Lung (tissue), 11 donors: ENCODE measurements at regions not wholly inside any gene's neighbourhood (a gene's known extent, or its start where the extent isn't known, plus 50 kb on each side); places are given as distances from the start of the nearest gene placed in this dataset.

Experiments used
- ATAC-seq: fragments of 200-7000 bp; cut with Tn5 transposase; one replicate; pipeline ENCODE4 v1.9.1; 2020; ENCODE audit warnings: moderate number of reproducible peaks; ENCODE audit not compliant: insufficient read depth, low FRiP score
- DNase-seq, 3 donors: peaks; one replicate each; pipeline ENCODE4 v3.0.0-alpha.2; 2013 to 2017
- H3K27ac ChIP-seq, 2 donors: one replicate each; pipeline ENCODE4 v1.5.1; 2013; ENCODE audit warnings: mild to moderate bottlenecking in 2 of 2, moderate library complexity in 2 of 2, control low read depth in 1 of 2, inconsistent platforms in 1 of 2, low read depth in 1 of 2, low read length in 1 of 2
- H3K27me3 ChIP-seq, 3 donors: one replicate each; pipeline ENCODE4 v1.5.1; 2013; ENCODE audit warnings: low read length in 2 of 3; ENCODE audit not compliant: control insufficient read depth in 3 of 3, insufficient read depth in 3 of 3
- H3K36me3 ChIP-seq, 4 donors: one replicate each; pipeline ENCODE4 v1.5.1; 2013; ENCODE audit warnings: low read length in 4 of 4, mild to moderate bottlenecking in 1 of 4, moderate library complexity in 1 of 4; ENCODE audit not compliant: control insufficient read depth in 4 of 4, insufficient read depth in 4 of 4
- H3K4me1 ChIP-seq, 5 donors: one replicate each; pipeline ENCODE4 v1.5.1; 2013; ENCODE audit warnings: low read length in 5 of 5, mild to moderate bottlenecking in 2 of 5, moderate library complexity in 1 of 5; ENCODE audit not compliant: control insufficient read depth in 5 of 5, insufficient read depth in 5 of 5
- H3K4me3 ChIP-seq: one replicate; pipeline ENCODE4 v1.5.1; 2013; ENCODE audit warnings: mild to moderate bottlenecking, control low read depth, moderate library complexity
- H3K9ac ChIP-seq, 2 donors: one replicate each; pipeline ENCODE4 v1.5.1; 2013; ENCODE audit warnings: low read length in 2 of 2, control low read depth in 1 of 2; ENCODE audit not compliant: insufficient read depth in 1 of 2
- H3K9me3 ChIP-seq, 4 donors: one replicate each; pipeline ENCODE4 v1.5.1; 2013; ENCODE audit warnings: low read length in 3 of 4, mild to moderate bottlenecking in 1 of 4, moderate library complexity in 1 of 4; ENCODE audit not compliant: control insufficient read depth in 4 of 4, insufficient read depth in 3 of 4
- WGBS, 2 donors: extraction: QIAGEN DNeasy Blood & Tissue Kit; methylation state at CpG; one replicate each; pipeline ENCODE4 v1.1.7; 2013; 5-methylcytosine and 5-hydroxymethylcytosine counted together
- TF ChIP-seq, protein P1 (sequence below): IDR thresholded peaks from 2 replicates; pipeline ENCODE4 v1.5.1; 2012; ENCODE audit warnings: mild to moderate bottlenecking; ENCODE audit errors: control extremely low read depth, extremely low read depth
- donor health status: control.
- donor health status: control.
- donor health status: Bipolar disorder and iron deficiency.
- donor health status: healthy.
- donor health status: DM: yes; HTN: yes; CAD: no.

GRCh38 chr7:16999541-17000267 lies 117.9 kb upstream of the AGR3 start:
- Histone ChIP-seq H3K36me3 (no peaks in the 10 kb centered on the region), H3K9ac (no peak overlapping the region), H3K27me3 (no peaks in the 10 kb centered on the region), H3K9me3 (no peaks in the 10 kb centered on the region), H3K4me1 (peaks cover 0 to 3% (median 0%) of the 10 kb centered on the region in 5 donors), H3K27ac (no peak overlapping the region), H3K4me3 (no peak overlapping the region)
- peak; percentile 14 for ATAC-seq
- 12 to 42% methylated on average over 1 of the region's 1 CpG for WGBS, 2 donors
- TF ChIP-seq, protein P1, sequence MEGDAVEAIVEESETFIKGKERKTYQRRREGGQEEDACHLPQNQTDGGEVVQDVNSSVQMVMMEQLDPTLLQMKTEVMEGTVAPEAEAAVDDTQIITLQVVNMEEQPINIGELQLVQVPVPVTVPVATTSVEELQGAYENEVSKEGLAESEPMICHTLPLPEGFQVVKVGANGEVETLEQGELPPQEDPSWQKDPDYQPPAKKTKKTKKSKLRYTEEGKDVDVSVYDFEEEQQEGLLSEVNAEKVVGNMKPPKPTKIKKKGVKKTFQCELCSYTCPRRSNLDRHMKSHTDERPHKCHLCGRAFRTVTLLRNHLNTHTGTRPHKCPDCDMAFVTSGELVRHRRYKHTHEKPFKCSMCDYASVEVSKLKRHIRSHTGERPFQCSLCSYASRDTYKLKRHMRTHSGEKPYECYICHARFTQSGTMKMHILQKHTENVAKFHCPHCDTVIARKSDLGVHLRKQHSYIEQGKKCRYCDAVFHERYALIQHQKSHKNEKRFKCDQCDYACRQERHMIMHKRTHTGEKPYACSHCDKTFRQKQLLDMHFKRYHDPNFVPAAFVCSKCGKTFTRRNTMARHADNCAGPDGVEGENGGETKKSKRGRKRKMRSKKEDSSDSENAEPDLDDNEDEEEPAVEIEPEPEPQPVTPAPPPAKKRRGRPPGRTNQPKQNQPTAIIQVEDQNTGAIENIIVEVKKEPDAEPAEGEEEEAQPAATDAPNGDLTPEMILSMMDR: no peak
- no peak for DNase-seq

DNA sequence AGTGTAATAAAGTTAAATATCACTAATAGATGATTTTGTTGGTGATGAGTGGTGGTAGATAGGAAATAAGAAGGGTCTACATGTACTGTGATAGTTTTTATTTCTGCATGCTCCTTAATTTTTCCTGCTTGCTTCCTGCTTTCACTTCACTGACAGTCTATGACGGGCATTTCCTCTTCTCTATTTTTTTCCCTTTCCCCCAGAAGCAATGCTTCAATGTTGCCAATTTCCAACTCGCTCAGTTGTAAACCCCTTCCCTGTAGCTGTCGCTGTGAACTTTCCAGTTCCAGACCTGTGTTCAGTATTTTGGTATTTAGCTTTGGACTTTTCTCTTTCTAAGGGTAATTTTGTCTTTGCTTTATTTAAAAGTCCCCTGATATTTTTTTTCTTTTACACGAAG lies 123.5 kb upstream of the AGR3 start:
- Histone ChIP-seq H3K27me3 (no peaks in the 10 kb centered on the region), H3K9me3 (no peaks in the 10 kb centered on the region), H3K4me1 (peaks cover 0 to 3% (median 0%) of the 10 kb centered on the region in 5 donors), H3K27ac (no peak overlapping the region), H3K4me3 (no peak overlapping the region), H3K36me3 (no peaks in the 10 kb centered on the region), H3K9ac (no peak overlapping the region)
- TF ChIP-seq, protein P1: no peak
- DNase-seq (peak in 1 of 3 donors; percentile 25), ATAC-seq (no peak)
- whole genome bisulfite sequencing, 2 donors: 63% methylated on average over 4 of the region's 4 CpGs

DNA sequence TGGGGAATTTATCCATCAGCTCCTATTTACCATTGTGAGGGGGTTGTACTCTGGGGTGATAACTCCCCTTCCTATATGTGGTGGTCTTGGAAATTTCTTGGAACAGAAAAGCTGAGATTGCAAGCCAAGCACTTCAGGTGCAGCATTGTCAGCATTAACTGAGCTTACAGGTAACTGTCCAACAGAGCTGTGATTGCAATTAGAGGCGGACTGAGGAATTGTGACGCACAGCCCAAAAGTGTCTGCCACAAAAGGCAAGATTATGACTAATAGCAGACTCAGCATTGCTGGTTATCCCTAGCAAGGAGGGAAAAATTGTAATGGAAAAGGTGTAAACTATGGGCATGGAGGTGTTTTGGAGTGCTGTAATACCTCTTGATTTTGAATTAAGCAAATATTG lies 126.1 kb upstream of the AGR3 start:
- H3K4me1 ChIP-seq: no peaks in the 10 kb centered on the region
- WGBS, 2 donors: 93 to 95% methylated on average over 2 of the region's 2 CpGs
- TF ChIP-seq, protein P1: no peak
- no peak overlapping the region for H3K9ac ChIP-seq
- ATAC-seq (no peak), DNase-seq (no peak)
- H3K27ac ChIP-seq: no peak overlapping the region
- H3K4me3 ChIP-seq: no peak overlapping the region
- H3K36me3 ChIP-seq: no peaks in the 10 kb centered on the region
- no peaks in the 10 kb centered on the region for H3K9me3 ChIP-seq
- no peaks in the 10 kb centered on the region for H3K27me3 ChIP-seq
